Activated CD8-positive, alpha-beta memory T cell treated with anti-CD3 and anti-CD28 coated beads for 1 hour (primary cell): ENCODE measurements at regions not wholly inside any gene's neighbourhood (a gene's known extent, or its start where the extent isn't known, plus 50 kb on each side); places are given as distances from the start of the nearest gene placed in this dataset.
"Not testable (repeated sequence)": the region's sequence is repeated elsewhere in the genome, so short reads cannot be mapped to it uniquely, and the experiment has no call there.

Source experiments
- DNase-seq, 2 donors: peaks; one replicate each; pipeline ENCODE4 v3.0.0-alpha.2; 2020; ENCODE audit warnings: low read depth in 1 of 2; ENCODE audit errors: extremely low read depth in 1 of 2

DNA sequence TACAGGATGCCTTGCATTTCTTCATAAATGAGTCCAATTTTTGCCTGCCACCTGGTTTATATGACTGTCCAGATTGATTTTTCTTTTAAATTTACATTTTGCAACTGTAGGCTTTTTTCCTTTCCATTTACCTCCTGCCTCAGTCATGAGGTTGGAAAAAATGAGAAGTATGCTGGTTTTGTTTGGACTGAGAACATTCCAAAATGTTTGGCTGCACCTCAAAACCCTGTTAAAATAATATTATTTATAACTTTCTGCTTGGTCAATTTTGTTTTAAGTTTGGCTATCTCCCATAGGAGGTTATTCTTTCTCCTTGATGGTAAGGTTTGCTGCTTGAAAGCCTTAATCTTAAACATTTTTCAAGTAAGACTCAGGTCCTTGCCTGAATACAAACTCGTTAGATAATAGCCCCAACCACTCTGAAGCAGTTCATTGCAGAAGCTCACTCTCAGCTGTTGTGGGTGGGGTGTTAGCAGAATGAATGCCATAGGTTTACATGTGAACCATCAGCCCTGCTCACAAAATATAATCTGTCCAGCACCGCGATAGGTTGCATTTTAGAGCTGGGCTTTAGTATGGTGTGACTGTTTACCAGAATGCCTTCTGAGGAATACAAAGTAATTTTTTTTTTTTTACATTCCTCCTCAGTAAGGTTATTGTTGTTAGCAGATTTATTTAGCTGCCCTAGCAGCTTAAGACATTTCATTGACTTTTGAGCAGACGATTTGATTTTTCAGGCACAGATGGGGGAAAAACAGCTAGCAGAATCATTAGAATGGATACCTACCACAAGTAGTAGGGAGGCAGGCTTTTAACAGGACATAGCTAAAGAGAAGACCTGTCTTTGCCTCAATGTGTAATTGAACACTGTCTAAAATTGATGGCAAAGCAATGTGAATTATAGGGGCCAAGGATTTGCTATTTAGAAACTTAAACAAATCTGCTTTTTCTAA is 630.8 kb upstream of the KCNMB2 start:
- no peak for DNase-seq

DNA sequence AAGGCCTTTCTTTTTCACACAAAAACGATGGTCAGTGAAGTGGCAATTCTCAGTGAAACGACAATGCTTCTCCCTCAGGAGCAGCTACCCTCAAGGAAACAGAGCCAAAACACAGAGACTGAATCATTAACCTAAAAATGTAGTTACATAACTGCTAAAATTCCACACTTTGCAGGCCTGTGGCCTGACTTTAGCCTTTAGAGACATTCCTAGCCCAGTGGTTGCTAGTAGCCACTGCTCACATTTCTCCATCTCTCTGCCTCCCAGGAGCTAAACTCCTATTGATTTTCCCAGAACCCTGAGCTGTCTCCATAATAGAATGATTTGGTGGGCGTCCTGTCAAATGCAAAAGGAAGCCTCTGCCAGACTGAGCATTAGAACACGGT is 630.1 kb upstream of the KCNMB2 start:
- DNase-seq, result no peak

DNA sequence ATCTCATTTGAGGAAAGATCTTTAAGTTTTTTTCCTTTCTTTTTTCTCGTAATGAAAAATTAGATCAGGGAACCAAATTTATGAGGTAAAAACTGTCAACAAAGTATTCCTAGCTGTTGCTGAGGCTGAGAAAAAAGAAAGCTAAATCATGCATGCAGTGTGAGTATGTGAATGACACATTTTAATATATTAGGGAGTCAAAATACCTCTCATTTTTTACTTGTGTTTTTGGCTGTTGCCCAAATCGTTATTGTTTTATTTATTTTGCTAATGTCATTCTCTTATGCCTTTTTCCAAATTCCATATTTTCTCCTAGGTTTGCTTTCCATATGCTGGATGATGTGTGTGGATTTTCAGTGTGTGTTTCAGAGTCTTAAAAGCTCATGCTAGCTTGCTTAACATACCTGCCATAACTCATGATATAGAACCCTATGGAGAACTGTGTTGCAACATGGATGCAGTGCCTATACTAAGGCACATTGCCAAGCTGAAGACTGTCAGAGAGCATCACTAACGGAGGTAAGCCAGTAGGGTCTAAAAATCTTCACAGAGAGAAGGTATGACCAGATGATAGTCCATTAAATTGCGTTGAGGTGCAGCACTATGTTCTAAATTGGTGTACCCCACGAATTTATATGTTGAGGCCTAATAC is 629.5 kb upstream of the KCNMB2 start:
- DNase-seq, result no peak

DNA sequence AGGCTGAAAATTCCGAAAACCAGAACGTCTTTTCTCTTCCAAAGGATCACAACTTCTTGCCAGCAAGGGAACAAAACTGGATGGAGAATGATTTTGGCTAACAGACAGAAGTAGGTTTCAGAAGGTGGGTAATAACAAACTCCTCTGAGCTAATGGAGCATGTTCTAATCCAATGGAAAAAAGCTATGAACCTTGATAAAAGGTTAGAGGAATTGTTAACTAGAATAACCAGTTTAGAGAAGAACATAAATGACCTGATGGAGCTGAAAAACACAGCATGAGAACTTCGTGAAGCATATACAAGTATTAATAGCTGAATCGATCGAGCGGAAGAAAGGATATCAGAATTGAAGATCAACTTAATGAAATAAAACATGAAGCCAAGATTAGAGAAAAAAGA is 626.7 kb upstream of the KCNMB2 start:
- DNase-seq, result not testable (repeated sequence)

DNA sequence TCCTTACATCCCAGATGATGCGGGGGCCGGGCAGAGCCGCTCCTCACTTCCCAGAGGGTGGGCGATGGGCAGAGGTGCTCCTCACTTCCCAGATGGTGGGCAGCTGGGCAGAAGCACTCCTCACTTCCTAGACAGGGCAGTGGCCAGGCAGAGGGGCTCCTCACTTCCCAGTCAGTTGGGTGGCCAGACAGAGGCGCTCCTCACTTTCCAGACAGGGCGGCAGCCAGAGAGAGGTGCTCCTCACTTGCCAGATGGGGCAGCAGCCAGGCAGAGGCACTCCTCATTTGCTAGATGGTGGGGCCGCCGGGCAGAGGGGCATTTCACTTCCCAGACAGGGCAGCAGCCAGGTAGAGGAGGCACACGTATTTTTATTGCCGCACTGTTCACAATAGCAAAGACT is 622.0 kb upstream of the KCNMB2 start:
- DNase-seq, result no peak

DNA sequence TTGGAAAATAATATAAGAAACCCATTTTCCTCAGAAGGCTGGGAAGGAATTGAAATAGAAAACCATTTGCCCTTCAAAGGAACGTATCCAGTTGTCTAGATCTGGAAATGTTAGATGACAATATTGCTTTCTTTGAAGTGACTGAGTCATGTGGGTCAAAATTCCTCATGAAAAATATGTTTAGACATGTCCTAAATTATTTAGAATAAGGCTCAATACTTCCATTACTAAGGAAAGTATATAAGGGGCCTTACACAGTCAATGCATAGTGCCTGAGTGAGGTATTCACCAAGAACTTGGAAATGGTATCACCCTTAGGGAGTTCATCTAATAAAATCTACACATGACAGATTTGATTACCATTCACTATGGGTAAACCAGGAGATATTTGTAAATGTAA is 619.8 kb upstream of the KCNMB2 start:
- DNase-seq, result no peak

DNA sequence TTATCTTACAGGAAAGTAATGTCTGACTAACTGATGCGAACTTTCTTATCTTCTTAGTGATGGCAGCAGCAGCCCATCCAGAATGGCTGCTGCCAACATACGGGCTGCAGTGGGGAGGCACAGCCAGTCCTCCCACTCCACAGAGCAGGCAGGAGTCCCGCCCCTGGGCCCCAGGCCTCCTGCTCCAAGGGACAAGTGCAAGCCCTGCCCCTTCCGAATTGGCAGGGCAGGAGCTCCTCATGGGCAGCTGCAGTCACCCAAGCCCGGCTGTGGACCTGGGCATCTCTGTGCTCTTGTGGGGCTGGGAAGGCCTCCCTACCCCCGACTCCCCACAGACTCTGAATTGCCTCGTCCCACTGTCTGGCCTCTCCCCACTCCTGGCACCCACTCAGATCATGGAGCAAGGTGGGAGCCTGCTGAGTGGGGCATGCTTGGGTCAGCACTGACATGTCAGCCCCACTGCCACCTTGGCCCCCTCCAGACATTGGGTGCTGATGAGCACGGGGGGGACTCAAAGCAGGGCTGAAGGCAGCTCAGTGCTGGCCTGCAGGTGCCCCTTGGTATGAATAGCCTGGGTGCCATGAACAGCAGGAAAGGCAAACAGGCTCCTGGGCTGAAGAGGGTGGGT is 618.9 kb upstream of the KCNMB2 start:
- no peak for DNase-seq

DNA sequence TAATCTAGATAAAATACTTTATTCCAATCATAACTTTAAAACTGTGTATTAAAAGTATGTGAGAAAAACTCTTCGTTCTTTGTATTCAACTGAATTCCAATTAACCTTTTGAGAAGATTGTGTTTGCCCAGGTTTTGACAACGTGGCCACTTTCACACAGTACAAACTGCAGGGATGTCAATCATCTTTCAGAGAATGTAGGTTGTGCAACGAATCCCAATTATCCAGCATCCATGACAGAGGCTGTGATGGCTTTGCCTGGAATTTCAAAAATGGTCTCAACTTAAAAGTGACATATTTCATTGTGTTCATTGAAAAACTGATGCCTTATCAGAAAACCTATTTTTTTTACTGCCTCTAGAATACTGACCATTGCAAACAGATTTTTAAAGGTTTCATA is 615.1 kb upstream of the KCNMB2 start:
- no peak for DNase-seq

DNA sequence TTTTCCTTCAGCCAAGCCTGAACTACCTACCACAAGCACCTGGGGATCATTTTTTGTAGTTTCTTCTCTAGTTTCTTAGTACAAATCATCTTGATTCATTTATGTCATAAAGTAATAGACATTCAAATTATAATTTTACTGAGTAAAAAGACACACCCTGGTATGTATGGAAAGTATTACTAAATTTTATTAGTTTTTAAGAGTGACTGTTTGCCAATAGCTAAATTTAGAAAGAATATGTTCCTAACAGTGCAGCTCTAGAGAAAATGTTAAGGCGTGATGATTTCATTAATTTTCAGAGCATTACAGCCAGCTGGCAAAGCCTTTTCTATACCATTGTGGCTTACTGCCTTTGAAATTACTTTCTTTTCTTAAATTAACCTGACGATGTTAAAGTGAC is 612.0 kb upstream of the KCNMB2 start:
- no peak for DNase-seq

DNA sequence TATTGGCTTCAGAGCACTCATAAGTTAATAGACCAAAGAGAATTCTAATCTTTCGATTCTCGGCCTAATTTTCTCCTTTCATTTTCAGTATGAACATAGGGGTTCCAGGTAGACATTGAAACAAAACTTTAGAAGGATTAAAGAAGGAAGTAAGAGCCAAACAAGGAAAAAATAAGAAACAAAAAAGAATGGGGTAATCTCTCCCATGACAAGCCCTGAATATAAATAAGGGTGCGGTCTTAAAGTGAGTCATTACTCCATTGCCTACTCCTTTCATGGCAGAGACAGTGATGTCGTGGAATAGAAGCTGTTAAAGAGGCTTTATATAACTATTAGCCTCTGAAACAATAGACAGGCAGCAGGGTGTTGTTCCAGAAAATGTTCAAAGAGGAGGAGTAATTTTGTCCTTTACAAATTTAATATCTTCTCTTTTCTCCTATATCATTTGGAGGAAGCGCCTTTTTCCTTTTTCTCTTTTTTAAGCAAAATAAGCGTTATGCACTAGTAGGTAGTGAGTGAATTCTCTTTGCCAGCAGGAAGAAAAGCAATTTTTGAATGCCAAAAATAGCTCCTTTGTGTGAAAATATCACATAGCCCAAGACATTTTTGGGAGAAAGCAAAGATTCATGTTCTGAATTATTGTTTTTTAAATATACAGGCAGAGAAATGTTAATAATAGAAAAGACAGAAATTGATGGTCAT is 607.9 kb upstream of the KCNMB2 start:
- DNase-seq, result no peak

DNA sequence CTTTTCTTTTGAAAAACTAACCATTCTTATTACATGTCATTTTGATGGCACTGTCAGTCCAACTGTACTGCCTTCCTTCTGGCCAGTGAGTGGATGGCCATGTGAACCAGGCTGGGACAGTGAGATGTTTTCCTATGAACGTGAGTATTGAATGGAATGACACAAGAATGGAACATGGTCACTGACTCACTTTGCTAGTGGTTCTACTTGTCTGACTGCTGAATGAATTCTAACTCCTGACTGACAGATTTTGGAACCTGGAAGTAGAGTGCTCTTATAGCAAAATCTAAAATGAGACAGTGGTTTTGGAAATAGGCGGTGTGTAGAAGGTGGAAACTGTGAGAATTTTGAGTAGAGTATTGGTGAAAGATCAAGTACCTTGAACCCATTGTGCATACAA is 606.9 kb upstream of the KCNMB2 start:
- DNase-seq, result no peak

DNA sequence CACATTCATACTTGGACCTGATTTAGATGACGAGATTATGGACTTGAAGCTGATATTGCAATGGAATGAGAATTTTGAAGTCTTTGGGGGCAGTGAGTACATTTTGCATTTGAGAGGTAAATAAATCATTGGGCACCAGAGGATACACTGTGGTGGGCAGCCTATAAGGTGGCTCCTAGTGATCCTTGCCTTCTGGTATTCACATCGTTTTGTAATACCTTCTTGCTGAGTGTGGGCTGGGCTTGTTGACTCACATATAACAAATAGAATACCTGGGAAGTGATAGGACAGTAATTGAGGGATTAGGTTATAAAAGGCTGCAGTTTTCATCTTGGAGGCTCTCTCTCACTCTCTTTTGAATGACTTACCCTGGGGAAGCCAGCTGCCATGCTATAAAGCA is 605.5 kb upstream of the KCNMB2 start:
- no peak for DNase-seq

DNA sequence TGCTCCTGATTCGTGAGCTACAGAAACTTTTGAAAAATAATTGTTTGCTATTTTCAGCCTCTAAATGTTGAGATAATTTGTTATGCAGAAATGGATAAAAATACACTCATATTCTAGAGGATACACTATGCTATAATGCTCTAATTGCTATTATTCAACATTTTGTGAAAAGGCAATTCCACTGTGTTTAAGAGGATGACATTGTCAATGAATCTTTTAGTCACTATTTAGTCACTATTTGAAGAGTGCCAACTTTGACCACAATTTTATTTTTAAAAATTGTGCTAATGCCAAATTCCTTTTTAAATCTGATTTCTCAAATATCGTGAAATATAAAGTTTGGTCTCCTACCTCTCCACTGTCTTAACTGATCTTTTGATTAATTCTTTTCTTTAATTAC is 604.9 kb upstream of the KCNMB2 start:
- no peak for DNase-seq

DNA sequence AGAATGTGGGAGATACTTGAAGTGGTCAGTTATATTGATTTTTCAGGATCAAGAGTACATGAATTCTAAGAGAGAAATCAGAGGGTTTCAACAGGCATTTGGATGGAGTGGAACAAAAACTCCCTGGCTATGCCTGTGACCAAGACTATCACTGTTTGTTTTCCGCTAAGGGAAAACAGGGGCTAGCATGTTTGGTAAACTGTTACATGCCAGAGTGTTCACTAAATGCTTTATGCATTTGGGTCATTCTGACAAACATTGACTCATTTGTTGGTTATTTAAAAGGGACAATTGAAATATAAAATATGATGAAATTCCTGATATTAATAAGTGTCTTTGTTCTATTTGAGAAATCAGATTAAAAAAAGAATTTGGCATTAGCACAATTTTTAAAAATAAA is 603.9 kb upstream of the KCNMB2 start:
- no peak for DNase-seq

DNA sequence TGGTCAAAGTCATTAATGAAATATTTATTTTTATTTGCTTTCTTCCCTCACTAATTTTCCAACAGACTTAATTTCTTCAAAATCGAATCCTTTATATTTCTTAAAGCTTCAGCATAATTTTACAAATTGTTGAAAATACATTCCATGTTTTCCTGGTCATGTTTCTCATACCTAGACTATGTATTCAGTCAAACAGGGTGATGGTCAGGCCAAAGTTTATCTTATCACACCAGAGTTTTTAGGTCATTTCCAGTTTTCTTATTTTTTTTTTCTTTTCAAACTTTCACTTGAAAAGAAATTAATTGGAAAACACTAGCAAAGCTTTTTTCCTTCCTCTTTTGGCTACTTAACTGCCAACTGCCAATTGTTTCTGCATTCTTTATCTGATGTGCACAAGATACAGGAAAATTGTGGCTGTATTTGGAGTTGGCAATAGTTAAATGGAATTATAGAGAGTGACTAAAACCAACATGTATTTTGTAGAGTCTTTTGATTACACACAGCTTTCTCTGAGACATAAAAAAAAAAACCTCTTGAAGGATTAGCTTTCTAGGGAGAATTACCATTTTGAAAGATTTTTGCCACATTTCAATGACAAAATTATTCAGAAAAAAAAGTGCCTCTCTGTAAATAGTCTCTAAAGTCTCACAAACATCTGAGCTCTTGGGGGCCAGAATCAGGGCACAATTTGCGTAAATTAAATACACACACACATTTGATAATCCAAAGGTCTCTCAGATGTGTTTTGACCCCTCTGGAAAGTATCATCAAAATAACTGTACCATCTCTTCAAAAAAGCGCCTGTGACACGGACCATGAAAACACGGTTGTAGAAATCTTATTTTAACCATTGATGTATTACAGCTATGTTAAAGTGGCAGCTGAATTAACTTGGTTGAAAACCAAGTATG is 603.2 kb upstream of the KCNMB2 start:
- DNase-seq, result no peak

DNA sequence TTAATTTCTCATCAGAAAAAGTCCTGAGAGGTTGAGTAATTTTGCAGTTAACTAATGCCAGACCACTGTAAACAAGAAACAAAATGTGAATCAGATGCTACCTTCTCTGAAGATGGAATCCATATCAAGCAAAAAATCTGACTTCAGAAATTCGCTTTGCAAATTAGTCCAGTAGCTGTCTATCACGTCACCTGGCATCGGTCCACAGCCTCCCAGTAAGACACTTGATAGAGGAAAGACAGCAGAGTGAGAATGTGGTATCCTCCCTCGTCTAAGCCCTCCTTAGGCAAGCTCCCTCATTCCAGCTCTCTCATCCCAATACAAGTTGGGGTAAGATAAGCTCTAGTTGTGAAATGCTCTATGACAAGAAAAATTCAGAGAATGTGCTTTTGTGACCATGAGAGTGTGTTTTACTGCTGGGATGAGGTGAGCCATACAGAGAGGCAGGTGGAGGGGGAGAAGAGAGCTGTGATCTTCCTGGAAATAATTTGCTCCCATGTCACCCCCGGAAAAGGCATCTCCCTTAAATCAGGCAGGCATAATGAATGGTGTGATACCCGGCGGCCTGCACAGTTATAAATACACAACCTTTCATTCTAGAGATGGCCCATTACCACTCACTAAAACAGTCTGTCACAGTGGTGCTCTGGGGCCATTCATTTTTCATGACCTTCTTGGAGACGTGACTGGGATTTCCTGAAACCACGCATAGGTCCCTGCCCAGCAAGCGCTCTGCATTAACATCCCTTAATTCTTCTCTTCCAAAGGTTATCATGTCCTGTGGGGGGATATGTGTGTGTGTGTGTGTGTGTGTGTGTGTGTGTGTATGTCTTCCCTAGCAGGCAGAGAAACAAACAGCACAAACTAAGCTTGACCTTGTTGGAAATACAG is 602.0 kb upstream of the KCNMB2 start:
- no peak for DNase-seq

DNA sequence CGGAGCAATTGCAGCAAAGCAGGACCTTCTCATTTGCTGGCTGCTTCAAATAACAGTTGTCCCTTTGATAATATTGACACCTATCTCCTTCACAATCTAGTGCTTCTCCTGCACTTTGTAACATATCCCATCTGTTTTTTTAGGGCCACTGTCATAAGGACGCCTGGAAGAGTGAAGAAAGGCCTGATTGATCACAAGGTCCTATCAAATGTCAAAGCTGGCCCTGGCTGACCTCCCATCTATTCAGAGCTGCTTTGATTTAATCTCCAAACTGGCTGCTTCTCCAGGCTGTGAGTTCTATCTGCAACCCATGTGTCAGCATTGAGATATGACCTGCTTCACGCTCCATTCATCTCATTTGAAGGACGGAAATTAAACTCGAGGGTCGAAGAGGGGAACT is 601.2 kb upstream of the KCNMB2 start:
- no peak for DNase-seq

DNA sequence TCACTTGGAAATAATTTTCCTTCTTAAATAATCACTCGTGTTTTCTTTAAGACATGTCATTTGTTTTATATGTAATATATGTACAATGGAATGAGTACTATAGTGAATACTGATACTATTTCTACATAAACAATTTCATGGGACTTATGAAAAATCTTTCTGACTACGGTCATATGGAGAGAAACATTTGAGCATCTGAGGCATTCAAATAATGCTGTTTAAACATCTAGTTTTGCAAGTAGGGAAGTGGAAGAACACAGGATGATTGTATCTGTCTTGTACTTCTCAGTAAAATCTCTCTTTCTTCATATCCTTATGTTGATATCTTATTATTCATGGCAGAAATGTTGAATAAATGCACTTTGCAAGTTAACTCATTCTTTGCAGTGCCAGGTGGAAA is 599.5 kb upstream of the KCNMB2 start:
- DNase-seq, result no peak

DNA sequence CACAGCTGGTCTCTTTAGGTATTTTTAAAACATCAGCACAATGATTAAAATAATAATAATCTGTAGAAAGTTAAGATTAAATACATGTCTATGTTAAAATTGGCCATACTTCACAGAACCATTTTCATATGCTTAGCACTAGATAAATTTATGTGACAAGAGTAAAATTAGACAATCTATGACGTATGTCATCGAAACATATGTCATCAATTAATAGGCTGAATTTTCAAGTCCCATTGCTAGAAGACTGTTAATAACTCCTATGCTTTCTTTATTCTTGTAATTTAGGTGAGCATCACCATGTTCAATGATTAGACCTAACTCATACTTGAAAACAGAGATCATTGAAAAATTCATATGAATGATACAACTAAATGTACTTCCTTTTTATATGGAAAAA is 593.3 kb upstream of the KCNMB2 start:
- DNase-seq, result no peak
